Mammary epithelial cell (primary cell): ENCODE measurements at regions not wholly inside any gene's neighbourhood (a gene's known extent, or its start where the extent isn't known, plus 50 kb on each side); places are given as distances from the start of the nearest gene placed in this dataset.

Source experiments
- CTCF ChIP-seq, 2 donors: IDR thresholded peaks in 1 of 2; conservative IDR thresholded peaks in 1 of 2; 2 replicates each; pipeline ENCODE4 v1.5.1; 2011 to 2012; ENCODE audit warnings: inconsistent platforms in 2 of 2, low read length in 2 of 2, mild to moderate bottlenecking in 2 of 2, control low read depth in 1 of 2, low read depth in 1 of 2; ENCODE audit not compliant: insufficient read depth in 1 of 2; ENCODE audit errors: extremely low read depth in 1 of 2
- EZH2 ChIP-seq: IDR thresholded peaks from 2 replicates; pipeline ENCODE4 v1.6.1; 2012; ENCODE audit warnings: low read length, inconsistent platforms, borderline replicate concordance

DNA sequence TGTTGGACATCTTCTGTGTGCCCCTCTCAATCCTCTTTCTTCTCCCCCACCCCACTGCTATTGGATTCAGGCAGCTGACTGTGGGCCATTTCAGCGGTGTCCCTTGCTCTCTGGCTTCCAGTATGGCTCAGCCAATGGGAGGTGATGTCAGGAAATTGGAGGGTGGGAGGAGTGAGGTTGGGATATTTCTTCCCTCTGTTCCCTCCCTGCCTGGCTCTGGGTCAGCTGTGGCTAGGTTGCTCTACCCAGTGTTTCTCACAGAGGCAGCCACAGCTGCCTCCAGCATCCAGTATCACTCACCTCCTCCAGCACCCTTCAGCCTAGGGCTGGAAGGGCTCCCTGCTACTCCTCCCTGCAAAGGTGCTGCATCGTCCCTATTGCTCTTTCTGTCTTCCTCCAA is 423.5 kb downstream of the MIAT start:
- TF ChIP-seq EZH2 = no peak
- TF ChIP-seq CTCF (conservative IDR thresholded peaks at IDR 0.05 in 1 of 2, IDR thresholded peaks at IDR 0.05 in 1 of 2; ENCODE audit: extremely low read depth in 1 of 2, insufficient read depth in 1 of 2, low read depth in 1 of 2, low read length in 2 of 2) = no peak
